ENCODE measurements at regions not wholly inside any gene's neighbourhood (a gene's known extent, or its start where the extent isn't known, plus 50 kb on each side); places are given as distances from the start of the nearest gene placed in this dataset.

DNA sequence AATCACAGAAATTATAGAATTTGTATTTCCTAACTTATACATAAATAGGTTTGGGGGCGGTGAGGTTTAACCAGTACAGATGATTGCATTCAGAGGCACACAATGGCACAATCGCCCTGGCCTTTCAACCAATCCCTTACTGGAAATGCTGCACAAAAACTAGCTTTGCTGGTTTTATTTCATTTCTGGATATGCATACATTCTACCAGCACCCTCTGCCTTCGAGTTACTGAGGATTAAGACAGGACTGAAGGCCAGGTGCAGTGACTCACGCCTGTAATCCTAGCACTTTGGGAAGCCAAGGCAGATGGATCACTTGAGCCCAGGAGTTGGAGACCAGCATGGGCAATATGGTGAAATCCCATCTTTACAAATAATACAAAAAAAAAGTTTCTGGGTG, 336.1 kb downstream of the ARRDC4 start:
- no peak for ATAC-seq
- TF ChIP-seq CREB5 (CRISPR knock-in tag; IDR thresholded peaks at IDR 0.05; ENCODE audit: low read depth) (no peak), TCF4 (CRISPR knock-in tag; IDR thresholded peaks at IDR 0.05; ENCODE audit: borderline replicate concordance) (no peak), ZNF565 (CRISPR knock-in tag; conservative IDR thresholded peaks at IDR 0.05; ENCODE audit: low read depth) (no peak), CSRNP3 (CRISPR knock-in tag; IDR thresholded peaks at IDR 0.05) (no peak), ZC3H10 (CRISPR knock-in tag; IDR thresholded peaks at IDR 0.05) (no peak), PPARA (CRISPR knock-in tag; IDR thresholded peaks at IDR 0.05; ENCODE audit: borderline replicate concordance) (no peak), ZFP30 (CRISPR knock-in tag; IDR thresholded peaks at IDR 0.05) (no peak), RARB (CRISPR knock-in tag; IDR thresholded peaks at IDR 0.05) (no peak), SNAI2 (CRISPR knock-in tag; IDR thresholded peaks at IDR 0.05) (no peak)

GRCh38 chr15:98304371-98304770, 343.9 kb downstream of the ARRDC4 start:
- no peak for ATAC-seq
- TF ChIP-seq GLIS3 (CRISPR knock-in tag; IDR thresholded peaks at IDR 0.05) (no peak), ZNF70 (CRISPR knock-in tag; IDR thresholded peaks at IDR 0.05) (no peak), ZFP3 (CRISPR knock-in tag; IDR thresholded peaks at IDR 0.05) (no peak), OSR1 (CRISPR knock-in tag; IDR thresholded peaks at IDR 0.05) (no peak), CREB5 (CRISPR knock-in tag; IDR thresholded peaks at IDR 0.05; ENCODE audit: low read depth) (no peak), ZNF8 (CRISPR knock-in tag; IDR thresholded peaks at IDR 0.05) (no peak), PATZ1 (CRISPR knock-in tag; IDR thresholded peaks at IDR 0.05; ENCODE audit: borderline replicate concordance) (no peak), RARB (CRISPR knock-in tag; IDR thresholded peaks at IDR 0.05) (no peak), ISL1 (CRISPR knock-in tag; IDR thresholded peaks at IDR 0.05) (no peak), ZNF565 (CRISPR knock-in tag; conservative IDR thresholded peaks at IDR 0.05; ENCODE audit: low read depth) (no peak), PPARA (CRISPR knock-in tag; IDR thresholded peaks at IDR 0.05; ENCODE audit: borderline replicate concordance) (no peak), ARNTL (CRISPR knock-in tag; IDR thresholded peaks at IDR 0.05; ENCODE audit: borderline replicate concordance, low read depth) (no peak), TOX (CRISPR knock-in tag; IDR thresholded peaks at IDR 0.05; ENCODE audit: borderline replicate concordance) (no peak), TCF4 (CRISPR knock-in tag; IDR thresholded peaks at IDR 0.05; ENCODE audit: borderline replicate concordance) (no peak), POU6F1 (CRISPR knock-in tag; IDR thresholded peaks at IDR 0.05; ENCODE audit: borderline replicate concordance, low read depth) (no peak)
- TF ChIP-seq, protein P1, sequence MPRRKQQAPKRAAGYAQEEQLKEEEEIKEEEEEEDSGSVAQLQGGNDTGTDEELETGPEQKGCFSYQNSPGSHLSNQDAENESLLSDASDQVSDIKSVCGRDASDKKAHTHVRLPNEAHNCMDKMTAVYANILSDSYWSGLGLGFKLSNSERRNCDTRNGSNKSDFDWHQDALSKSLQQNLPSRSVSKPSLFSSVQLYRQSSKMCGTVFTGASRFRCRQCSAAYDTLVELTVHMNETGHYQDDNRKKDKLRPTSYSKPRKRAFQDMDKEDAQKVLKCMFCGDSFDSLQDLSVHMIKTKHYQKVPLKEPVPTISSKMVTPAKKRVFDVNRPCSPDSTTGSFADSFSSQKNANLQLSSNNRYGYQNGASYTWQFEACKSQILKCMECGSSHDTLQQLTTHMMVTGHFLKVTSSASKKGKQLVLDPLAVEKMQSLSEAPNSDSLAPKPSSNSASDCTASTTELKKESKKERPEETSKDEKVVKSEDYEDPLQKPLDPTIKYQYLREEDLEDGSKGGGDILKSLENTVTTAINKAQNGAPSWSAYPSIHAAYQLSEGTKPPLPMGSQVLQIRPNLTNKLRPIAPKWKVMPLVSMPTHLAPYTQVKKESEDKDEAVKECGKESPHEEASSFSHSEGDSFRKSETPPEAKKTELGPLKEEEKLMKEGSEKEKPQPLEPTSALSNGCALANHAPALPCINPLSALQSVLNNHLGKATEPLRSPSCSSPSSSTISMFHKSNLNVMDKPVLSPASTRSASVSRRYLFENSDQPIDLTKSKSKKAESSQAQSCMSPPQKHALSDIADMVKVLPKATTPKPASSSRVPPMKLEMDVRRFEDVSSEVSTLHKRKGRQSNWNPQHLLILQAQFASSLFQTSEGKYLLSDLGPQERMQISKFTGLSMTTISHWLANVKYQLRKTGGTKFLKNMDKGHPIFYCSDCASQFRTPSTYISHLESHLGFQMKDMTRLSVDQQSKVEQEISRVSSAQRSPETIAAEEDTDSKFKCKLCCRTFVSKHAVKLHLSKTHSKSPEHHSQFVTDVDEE (CRISPR knock-in tag; IDR thresholded peaks at IDR 0.05) = no peak

DNA sequence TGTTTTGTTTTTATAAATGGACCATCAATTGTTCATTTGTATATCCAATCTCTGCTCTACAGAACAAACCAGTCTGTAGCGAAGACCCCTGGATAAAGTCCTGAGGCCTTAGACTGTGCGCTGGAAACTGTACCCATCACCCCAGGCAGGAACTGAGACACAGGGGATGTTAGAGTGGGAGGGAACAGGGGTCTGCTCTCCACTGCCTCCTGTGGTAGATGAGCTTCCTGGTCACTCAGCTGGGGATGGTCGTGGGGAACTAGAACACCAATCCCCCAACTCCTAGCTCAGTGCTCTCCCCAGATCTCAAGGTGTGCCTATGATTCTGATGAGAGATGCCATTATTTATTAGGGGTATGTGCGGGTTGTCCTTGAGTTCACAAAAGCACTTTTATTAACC, 340.2 kb upstream of the IGF1R start:
- no peak for ATAC-seq
- no peak for TF ChIP-seq ZNF70 (CRISPR knock-in tag; IDR thresholded peaks at IDR 0.05)
- TF ChIP-seq CSRNP3 (CRISPR knock-in tag; IDR thresholded peaks at IDR 0.05) = no peak
- TF ChIP-seq ARNTL (CRISPR knock-in tag; IDR thresholded peaks at IDR 0.05; ENCODE audit: borderline replicate concordance, low read depth) = no peak
- no peak for TF ChIP-seq CSDC2 (CRISPR knock-in tag; IDR thresholded peaks at IDR 0.05)
- TF ChIP-seq, protein P1 (CRISPR knock-in tag; IDR thresholded peaks at IDR 0.05) = no peak
